ENCODE measurements at regions not wholly inside any gene's neighbourhood (a gene's known extent, or its start where the extent isn't known, plus 50 kb on each side); places are given as distances from the start of the nearest gene placed in this dataset.

GRCh38 chr5:5005353-5005752 is 134.8 kb upstream of the ADAMTS16 start:
- no peak for DNase-seq (ENCODE audit: low spot score)

DNA sequence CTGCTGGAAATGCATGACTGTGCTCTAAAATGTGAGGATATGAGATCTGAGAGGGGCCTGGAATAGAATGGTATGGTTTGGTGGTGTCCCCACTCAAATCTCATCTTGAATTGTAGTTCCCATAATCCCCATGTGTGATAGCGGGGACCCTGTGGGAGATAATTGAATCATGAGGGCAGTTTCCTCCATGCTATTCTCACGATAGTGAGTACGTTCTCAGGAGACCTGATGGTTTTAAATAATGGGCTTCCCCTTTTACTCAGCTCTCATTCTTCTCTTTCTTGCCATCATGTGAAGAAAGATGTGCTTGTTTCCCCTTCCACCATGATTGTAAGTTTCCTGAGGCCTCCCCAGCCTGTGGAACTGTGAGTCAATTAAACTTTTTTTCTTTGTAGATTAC is 133.6 kb upstream of the ADAMTS16 start:
- DNase-seq (ENCODE audit: low spot score) = no peak

DNA sequence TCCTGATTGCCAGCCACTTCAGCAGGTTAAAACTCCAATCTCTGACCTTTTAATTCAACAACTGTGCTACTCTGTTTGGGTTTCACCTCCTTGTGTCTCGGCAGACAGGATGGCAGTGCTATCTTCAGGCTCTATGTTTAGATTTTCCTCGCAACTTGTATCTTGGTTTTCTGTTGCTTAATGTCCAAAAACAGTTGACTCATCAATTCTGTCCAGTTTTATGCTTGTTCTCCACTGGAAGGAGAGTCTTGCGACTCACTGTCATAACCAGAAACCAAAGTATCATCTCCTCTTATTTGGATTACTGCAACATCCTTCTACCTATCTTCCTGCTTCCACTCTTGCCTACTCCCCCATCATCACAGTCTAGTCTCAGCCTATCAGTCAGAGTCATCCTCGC is 130.9 kb upstream of the ADAMTS16 start:
- DNase-seq (ENCODE audit: low spot score) = no peak

- DNase-seq (ENCODE audit: low spot score) = no peak
Observed at GRCh38 chr5:5011151-5011550, 129.0 kb upstream of the ADAMTS16 start.

GRCh38 chr5:5014586-5015235 is 125.4 kb upstream of the ADAMTS16 start:
- DNase-seq (ENCODE audit: low spot score) = no peak

GRCh38 chr5:5017827-5018577 is 122.1 kb upstream of the ADAMTS16 start:
- no peak for DNase-seq (ENCODE audit: low spot score)

DNA sequence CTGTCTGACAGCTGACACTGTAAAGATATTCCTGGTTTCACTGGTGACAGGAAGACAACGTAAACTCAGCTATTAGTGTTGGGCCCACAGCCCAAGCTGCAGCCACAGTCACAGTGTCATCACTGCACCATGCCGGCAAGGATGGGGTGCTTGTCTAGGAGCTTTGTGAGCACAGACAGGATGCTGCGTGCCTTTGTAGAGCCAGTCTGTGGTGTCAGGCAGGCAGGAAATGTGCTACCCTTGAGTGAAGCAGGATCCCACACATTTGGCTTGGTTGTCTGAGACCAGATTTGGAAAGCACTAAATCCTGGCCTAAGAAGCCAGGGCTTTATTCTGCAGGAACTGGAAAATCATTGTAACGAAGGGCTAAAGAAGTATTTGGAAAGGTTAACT is 121.6 kb upstream of the ADAMTS16 start:
- no peak for DNase-seq (ENCODE audit: low spot score)

- no peak for DNase-seq (ENCODE audit: low spot score)
Observed at GRCh38 chr5:5021436-5021835, 118.7 kb upstream of the ADAMTS16 start.

DNA sequence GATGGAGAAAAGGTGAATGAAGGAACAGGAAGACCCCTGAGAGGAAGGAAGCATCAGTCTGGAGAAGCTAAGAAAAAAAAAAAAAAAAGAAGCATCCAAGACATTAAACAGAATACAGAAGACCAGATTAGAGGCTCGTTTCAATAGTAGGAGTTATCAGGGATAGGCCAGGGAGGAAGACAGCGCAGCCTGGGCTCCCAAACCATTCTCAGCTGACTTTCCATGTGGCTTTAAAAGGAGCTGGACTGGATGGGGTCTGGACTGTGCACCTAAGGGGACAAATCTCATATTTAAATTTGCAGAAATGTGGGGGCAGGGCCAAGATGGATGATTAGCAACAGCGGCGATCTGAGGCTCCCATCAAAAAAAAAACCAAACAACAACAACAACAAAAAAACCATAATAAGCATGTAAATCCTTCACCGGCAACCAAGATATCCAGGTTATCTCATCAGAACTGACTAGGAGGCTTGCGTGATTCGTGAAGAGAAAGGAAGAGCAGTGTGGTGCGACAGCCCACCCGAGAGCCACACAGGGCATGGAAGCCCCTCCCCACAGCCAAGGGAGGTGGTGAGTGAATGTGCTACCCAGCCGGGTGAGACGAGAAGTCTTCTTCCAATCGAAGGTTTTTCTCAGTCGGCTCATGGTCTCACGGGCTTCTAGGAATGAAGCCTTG is 114.9 kb upstream of the ADAMTS16 start:
- DNase-seq (ENCODE audit: low spot score) = no peak

DNA sequence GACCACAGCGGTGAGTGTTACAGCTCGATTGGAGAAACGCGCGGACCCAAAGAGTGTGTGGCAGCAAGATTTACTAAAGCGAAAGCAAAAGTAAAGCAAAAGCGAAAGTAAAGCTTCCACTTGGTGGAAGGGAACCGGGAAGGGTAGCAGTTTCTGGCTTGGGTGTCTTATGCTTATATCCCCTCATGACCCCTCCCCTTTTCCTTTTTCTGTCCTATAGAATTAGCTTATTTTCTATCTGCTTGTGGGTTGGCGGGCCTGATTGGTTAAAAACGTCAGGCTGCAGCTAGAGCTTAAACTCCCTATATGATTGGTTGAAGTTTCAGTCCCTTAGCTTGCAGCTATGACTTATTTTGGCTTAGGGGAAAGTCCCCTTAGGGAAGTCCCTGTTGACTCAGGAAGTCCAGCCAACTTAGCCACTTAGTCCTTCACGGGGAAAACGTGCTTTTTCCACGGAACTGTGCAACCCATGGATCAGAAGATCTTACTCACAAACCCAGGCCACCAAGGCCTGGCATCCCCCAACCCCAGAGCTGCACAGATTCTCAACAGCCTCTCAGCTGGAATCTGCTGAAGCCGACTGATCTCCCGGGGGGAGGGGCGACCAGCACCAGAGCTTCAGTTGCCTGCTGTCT is 114.2 kb upstream of the ADAMTS16 start:
- no peak for DNase-seq (ENCODE audit: low spot score)

GRCh38 chr5:5026409-5026785 is 113.7 kb upstream of the ADAMTS16 start:
- DNase-seq (ENCODE audit: low spot score) = no peak

DNA sequence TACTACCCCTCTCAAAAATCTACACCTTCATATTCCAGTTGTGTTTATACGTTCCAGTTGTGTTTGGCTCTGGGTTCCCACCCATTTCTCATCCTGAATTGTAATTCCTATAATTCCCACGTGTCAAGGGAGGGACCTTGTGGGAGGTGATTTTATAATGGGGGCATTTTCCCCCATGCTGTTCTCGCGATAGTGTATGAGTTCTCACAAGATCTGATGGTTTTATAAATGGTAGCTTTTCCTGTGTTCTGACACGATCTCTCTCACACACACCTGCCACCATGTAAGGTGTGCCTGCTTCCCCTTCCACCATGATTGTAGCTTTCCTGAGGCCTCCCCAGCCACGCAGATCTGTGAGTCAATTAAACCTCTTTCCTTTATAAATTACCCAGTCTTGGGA is 108.5 kb upstream of the ADAMTS16 start:
- no peak for DNase-seq (ENCODE audit: low spot score)

GRCh38 chr5:5037674-5038073 is 102.5 kb upstream of the ADAMTS16 start:
- DNase-seq (ENCODE audit: low spot score) = no peak

GRCh38 chr5:5039918-5040317 is 100.2 kb upstream of the ADAMTS16 start:
- no peak for DNase-seq (ENCODE audit: low spot score)

GRCh38 chr5:5040712-5041111 is 99.4 kb upstream of the ADAMTS16 start:
- no peak for DNase-seq (ENCODE audit: low spot score)

GRCh38 chr5:5042806-5043205 is 97.3 kb upstream of the ADAMTS16 start:
- DNase-seq (ENCODE audit: low spot score) = no peak

GRCh38 chr5:5043346-5043745 is 96.8 kb upstream of the ADAMTS16 start:
- DNase-seq (ENCODE audit: low spot score) = no peak

DNA sequence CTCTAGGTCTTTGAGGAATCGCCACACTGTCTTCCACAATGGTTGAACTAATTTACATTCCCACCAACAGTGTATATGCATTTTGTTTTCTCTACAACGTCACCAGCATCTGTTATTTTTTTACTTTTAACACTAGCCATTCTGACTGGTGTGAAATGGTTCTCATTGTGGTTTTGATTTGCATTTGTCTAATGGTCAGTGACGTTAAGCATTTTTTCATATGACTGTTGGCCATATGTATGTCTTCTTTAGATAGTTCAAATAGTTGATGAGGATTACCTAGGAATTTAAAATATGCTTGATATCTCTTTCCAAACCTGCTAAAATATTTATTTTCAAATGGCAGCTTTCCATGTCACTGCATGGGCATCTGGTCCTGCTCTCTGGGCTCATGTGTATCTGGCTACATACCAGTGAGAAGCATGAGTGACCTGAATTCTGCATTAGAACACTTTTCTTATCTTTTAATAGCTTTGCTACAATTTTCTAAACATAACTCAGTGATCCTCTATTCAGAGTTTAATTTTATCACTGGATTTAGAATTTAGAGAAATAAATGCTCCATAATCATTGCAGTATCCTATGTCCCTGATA is 95.8 kb upstream of the ADAMTS16 start:
- no peak for DNase-seq (ENCODE audit: low spot score)

DNA sequence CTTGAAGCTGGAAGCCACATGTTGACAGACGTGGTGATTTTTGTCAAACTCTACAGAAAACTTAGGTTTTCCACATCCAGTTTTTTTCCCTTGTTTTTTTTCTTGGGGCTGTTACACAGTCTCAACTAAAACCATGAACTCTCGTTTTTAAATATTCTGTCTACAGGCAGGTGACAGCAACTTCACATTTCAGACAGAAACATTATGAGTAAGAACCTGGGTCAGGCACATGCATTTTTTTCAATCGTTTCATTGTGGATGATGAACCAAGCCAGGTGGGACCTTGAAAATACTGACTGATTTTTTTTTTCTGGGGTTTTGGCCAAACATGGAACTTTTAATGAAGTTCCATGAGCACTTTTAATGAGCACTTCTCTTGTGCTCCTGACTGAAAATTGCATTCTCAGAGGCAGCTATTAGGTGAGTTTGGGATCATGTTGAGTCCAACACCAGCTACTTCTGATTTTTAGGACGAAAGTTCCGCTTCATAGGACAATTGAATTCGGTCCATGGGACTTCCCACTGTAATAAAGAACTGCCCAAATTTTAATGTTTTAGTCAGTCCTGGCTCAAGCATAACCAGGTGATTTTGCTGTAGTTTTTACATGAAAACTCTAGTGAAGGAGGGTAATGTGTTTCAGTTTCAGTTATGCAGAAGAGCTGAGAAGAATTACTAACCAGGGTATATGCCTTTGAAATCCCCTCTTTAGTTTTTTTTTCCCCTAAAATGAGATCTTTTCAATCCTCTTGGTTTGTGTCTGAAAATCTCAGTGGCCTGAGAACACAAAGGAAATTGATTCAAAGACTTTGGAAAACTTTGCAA is 93.2 kb upstream of the ADAMTS16 start:
- no peak for DNase-seq (ENCODE audit: low spot score)

DNA sequence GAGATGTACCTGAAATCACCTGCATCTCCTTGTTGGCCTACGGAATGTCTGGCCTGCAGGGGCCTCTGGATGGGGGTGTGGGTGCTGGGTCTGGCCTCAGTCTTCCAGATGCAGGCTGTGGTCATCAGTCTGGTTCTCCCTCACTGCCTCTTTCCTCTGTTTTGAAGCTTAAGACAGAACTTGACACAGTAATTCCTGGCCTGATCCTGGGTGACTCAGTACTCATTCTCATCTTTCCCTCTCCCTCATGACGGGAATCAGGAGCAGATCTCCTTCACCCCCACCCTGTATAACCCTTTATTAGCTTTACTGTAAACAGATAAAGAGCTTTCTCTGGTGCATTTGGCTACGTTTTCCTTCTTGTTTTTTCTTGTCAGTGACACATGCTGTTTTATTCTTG is 89.3 kb upstream of the ADAMTS16 start:
- DNase-seq (ENCODE audit: low spot score) = no peak

DNA sequence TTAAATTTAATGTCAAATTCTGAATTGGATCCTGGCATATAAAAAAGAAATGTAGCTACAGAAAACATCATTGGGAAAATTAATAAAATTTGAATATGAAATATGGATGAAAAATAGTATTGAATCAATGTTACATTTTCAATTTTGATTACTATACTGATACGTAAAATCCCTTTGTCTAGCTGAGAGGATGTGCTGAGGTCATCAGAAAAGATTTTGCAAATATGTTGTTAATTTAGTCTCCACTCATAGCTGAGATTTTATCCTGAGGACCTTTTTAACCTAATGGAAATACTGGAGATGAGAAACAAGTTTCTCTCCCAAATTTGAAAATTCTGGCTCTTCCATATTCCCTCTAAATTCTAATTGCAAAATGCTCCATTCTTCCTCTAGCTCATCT is 84.4 kb upstream of the ADAMTS16 start:
- no peak for DNase-seq (ENCODE audit: low spot score)

DNA sequence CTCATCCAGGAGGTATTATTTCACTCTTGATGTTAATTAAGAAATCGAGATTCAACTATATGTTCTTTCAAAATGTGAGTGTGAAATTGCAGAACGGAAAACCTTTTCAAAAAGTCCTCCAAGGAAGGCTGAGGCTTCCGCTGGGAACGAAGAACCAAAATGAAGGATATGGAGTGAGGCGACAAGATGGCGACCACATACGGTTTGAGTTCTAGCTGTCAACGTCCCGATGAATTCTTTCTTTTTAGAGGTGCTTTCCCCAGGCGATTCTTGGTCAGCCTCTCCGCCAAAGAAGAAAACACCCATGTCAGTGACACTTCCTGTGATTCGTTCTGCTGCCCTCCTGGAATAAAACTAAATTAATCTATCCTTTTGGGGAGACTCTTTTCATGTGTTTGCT is 78.3 kb upstream of the ADAMTS16 start:
- no peak for DNase-seq (ENCODE audit: low spot score)

All from D341Med (cell line).